Ishikawa (cell line): ENCODE measurements at regions not wholly inside any gene's neighbourhood (a gene's known extent, or its start where the extent isn't known, plus 50 kb on each side); places are given as distances from the start of the nearest gene placed in this dataset.

Experiments used
- CEBPB ChIP-seq: IDR thresholded peaks from 2 replicates; pipeline ENCODE4 v1.6.1; 2012
- RAD21 ChIP-seq: IDR thresholded peaks from 2 replicates; pipeline ENCODE4 v1.6.1; 2012; ENCODE audit warnings: low read depth

- TF ChIP-seq RAD21 (no peak), CEBPB (no peak)
These were observed 186.7 kb upstream of the DAPK1 start for GRCh38 chr9:87310827-87311523.
